ENCODE measurements at regions not wholly inside any gene's neighbourhood (a gene's known extent, or its start where the extent isn't known, plus 50 kb on each side); places are given as distances from the start of the nearest gene placed in this dataset.

GRCh38 chr10:130958981-130959751 lies 352.4 kb downstream of the TCERG1L start:
- DNase-seq (ENCODE audit: low read depth in 1 of 2, low spot score in 1 of 2) = no peak
- Histone ChIP-seq H3K4me3 (replicated peaks; ENCODE audit: insufficient read depth, low read length) (no peak overlapping the region), H3K27me3 (ENCODE audit: insufficient read depth, poor library complexity, severe bottlenecking) (no peaks in the 10 kb centered on the region), H3K27ac (replicated peaks) (no peak overlapping the region)
- TF ChIP-seq GABPA (IDR thresholded peaks at IDR 0.05; ENCODE audit: low read depth) (no peak), POLR2AphosphoS5 (IDR thresholded peaks at IDR 0.05; ENCODE audit: low read depth) (no peak), REST (IDR thresholded peaks at IDR 0.05; ENCODE audit: insufficient replicate concordance, low read depth) (no peak), CTCF (IDR thresholded peaks at IDR 0.05; ENCODE audit: insufficient read depth, low read length) (no peak), SPI1 (IDR thresholded peaks at IDR 0.05; ENCODE audit: borderline replicate concordance, low read depth) (no peak)

GRCh38 chr10:130959752-130960195 lies 351.7 kb downstream of the TCERG1L start:
- DNase-seq (ENCODE audit: low read depth in 1 of 2, low spot score in 1 of 2) = no peak
- Histone ChIP-seq H3K27me3 (ENCODE audit: insufficient read depth, poor library complexity, severe bottlenecking) (no peaks in the 10 kb centered on the region), H3K27ac (replicated peaks) (no peak overlapping the region), H3K4me3 (replicated peaks; ENCODE audit: insufficient read depth, low read length) (no peak overlapping the region)
- TF ChIP-seq POLR2AphosphoS5 (IDR thresholded peaks at IDR 0.05; ENCODE audit: low read depth) (no peak), GABPA (IDR thresholded peaks at IDR 0.05; ENCODE audit: low read depth) (no peak), CTCF (IDR thresholded peaks at IDR 0.05; ENCODE audit: insufficient read depth, low read length) (no peak), REST (IDR thresholded peaks at IDR 0.05; ENCODE audit: insufficient replicate concordance, low read depth) (no peak), SPI1 (IDR thresholded peaks at IDR 0.05; ENCODE audit: borderline replicate concordance, low read depth) (no peak)

GRCh38 chr10:130960531-130960930 lies 351.0 kb downstream of the TCERG1L start:
- Histone ChIP-seq H3K27me3 (ENCODE audit: insufficient read depth, poor library complexity, severe bottlenecking) (no peaks in the 10 kb centered on the region), H3K27ac (replicated peaks) (no peak overlapping the region), H3K4me3 (replicated peaks; ENCODE audit: insufficient read depth, low read length) (no peak overlapping the region)
- no peak for DNase-seq (ENCODE audit: low read depth in 1 of 2, low spot score in 1 of 2)
- TF ChIP-seq REST (IDR thresholded peaks at IDR 0.05; ENCODE audit: insufficient replicate concordance, low read depth) = no peak
- no peak for TF ChIP-seq CTCF (IDR thresholded peaks at IDR 0.05; ENCODE audit: insufficient read depth, low read length)
- TF ChIP-seq GABPA (IDR thresholded peaks at IDR 0.05; ENCODE audit: low read depth) = no peak
- TF ChIP-seq POLR2AphosphoS5 (IDR thresholded peaks at IDR 0.05; ENCODE audit: low read depth) = no peak
- no peak for TF ChIP-seq SPI1 (IDR thresholded peaks at IDR 0.05; ENCODE audit: borderline replicate concordance, low read depth)
